ENCODE measurements at regions not wholly inside any gene's neighbourhood (a gene's known extent, or its start where the extent isn't known, plus 50 kb on each side); places are given as distances from the start of the nearest gene placed in this dataset.

GRCh38 chr11:38246451-38246850 is 1648.4 kb upstream of the RAG2 start:
- Histone ChIP-seq H3K4me3 (no peak overlapping the region), H3K27ac (no peak overlapping the region)
- TF ChIP-seq CTCF (IDR thresholded peaks at IDR 0.05): no peak
- no peak for DNase-seq (ENCODE audit: low spot score)

- H3K27ac ChIP-seq: no peak overlapping the region
- DNase-seq (ENCODE audit: low spot score): no peak
- no peak for TF ChIP-seq CTCF (IDR thresholded peaks at IDR 0.05)
- no peak overlapping the region for H3K4me3 ChIP-seq
Measured at GRCh38 chr11:38226684-38227083, 1628.6 kb upstream of the RAG2 start.

- Histone ChIP-seq H3K27ac (no peak overlapping the region), H3K4me3 (no peak overlapping the region)
- TF ChIP-seq CTCF (IDR thresholded peaks at IDR 0.05): no peak
- DNase-seq (ENCODE audit: low spot score): no peak
Measured at GRCh38 chr11:38221295-38221694, 1623.3 kb upstream of the RAG2 start.

- no peak for DNase-seq (ENCODE audit: low spot score)
- TF ChIP-seq CTCF (IDR thresholded peaks at IDR 0.05): no peak
- Histone ChIP-seq H3K27ac (no peak overlapping the region), H3K4me3 (no peak overlapping the region)
Measured at GRCh38 chr11:38219636-38220035, 1621.6 kb upstream of the RAG2 start.

- no peak overlapping the region for H3K4me3 ChIP-seq
- no peak for TF ChIP-seq CTCF (IDR thresholded peaks at IDR 0.05)
- DNase-seq (ENCODE audit: low spot score): no peak
- no peak overlapping the region for H3K27ac ChIP-seq
Measured at GRCh38 chr11:38208951-38209350, 1610.9 kb upstream of the RAG2 start.

- DNase-seq (ENCODE audit: low spot score): no peak
- Histone ChIP-seq H3K4me3 (no peak overlapping the region), H3K27ac (no peak overlapping the region)
- no peak for TF ChIP-seq CTCF (IDR thresholded peaks at IDR 0.05)
Measured at GRCh38 chr11:38206663-38207062, 1608.6 kb upstream of the RAG2 start.

GRCh38 chr11:38191101-38191500 is 1593.1 kb upstream of the RAG2 start:
- no peak for TF ChIP-seq CTCF (IDR thresholded peaks at IDR 0.05)
- H3K27ac ChIP-seq: no peak overlapping the region
- no peak overlapping the region for H3K4me3 ChIP-seq
- no peak for DNase-seq (ENCODE audit: low spot score)

Data from coronary artery (tissue), 2 donors.